Mesodermal cell (in vitro differentiated cells): ENCODE measurements at regions not wholly inside any gene's neighbourhood (a gene's known extent, or its start where the extent isn't known, plus 50 kb on each side); places are given as distances from the start of the nearest gene placed in this dataset.

Experiments
- H3K27ac ChIP-seq: 2 replicates; pipeline ENCODE4 v1.7.0; 2013; ENCODE audit warnings: mild to moderate bottlenecking, low read depth, low read length, moderate library complexity; ENCODE audit not compliant: severe bottlenecking
- H3K36me3 ChIP-seq: 2 replicates; pipeline ENCODE4 v1.7.1; 2013; ENCODE audit warnings: mild to moderate bottlenecking, low read length, moderate library complexity; ENCODE audit not compliant: control insufficient read depth, insufficient read depth
- H3K4me1 ChIP-seq: one replicate; pipeline ENCODE4 v1.7.1; 2013; ENCODE audit warnings: mild to moderate bottlenecking, low read length; ENCODE audit not compliant: insufficient read depth, control insufficient read depth, poor library complexity, severe bottlenecking
- H3K4me3 ChIP-seq: 2 replicates; pipeline ENCODE4 v1.7.0; 2013; ENCODE audit warnings: low read length, control low read depth, mild to moderate bottlenecking; ENCODE audit not compliant: insufficient read depth, poor library complexity, severe bottlenecking; ENCODE audit errors: extremely low read depth
- H3K9me3 ChIP-seq: 2 replicates; pipeline ENCODE4 v1.7.1; 2013; ENCODE audit warnings: mild to moderate bottlenecking, low read length, moderate library complexity; ENCODE audit not compliant: control insufficient read depth
- WGBS, 2 experiments: methylation state at CpG; one replicate each; pipeline ENCODE4 v1.1.5; 2013; ENCODE audit warnings: missing lambda C conversion rate in 2 of 2; ENCODE audit not compliant: insufficient coverage in 2 of 2; 5-methylcytosine and 5-hydroxymethylcytosine counted together

- WGBS, 2 experiments, result 95 to 98% methylated on average over 5 to 8 of the region's 8 CpGs
- Histone ChIP-seq H3K4me1 (no peaks in the 10 kb centered on the region), H3K27ac (no peak overlapping the region), H3K36me3 (no peaks in the 10 kb centered on the region), H3K4me3 (no peak overlapping the region), H3K9me3 (no peaks in the 10 kb centered on the region)
Observed at GRCh38 chr17:77753246-77753645, 205.3 kb upstream of the TNRC6C start.

GRCh38 chr17:77753691-77754245, 204.7 kb upstream of the TNRC6C start:
- no peak overlapping the region for H3K27ac ChIP-seq
- 89 to 97% methylated on average over 9 of the region's 12 CpGs for WGBS, 2 experiments
- H3K4me3 ChIP-seq, result no peak overlapping the region
- no peaks in the 10 kb centered on the region for H3K9me3 ChIP-seq
- H3K4me1 ChIP-seq, result no peaks in the 10 kb centered on the region
- H3K36me3 ChIP-seq, result no peaks in the 10 kb centered on the region

- Histone ChIP-seq H3K4me3 (no peak overlapping the region), H3K4me1 (no peaks in the 10 kb centered on the region), H3K27ac (no peak overlapping the region), H3K36me3 (no peaks in the 10 kb centered on the region), H3K9me3 (no peaks in the 10 kb centered on the region)
- WGBS, 2 experiments, result 79 to 95% methylated on average over 4 to 5 of the region's 5 CpGs
Observed at GRCh38 chr17:77754956-77755355, 203.5 kb upstream of the TNRC6C start.

GRCh38 chr17:77755410-77755963, 203.0 kb upstream of the TNRC6C start:
- H3K4me3 ChIP-seq, result no peak overlapping the region
- no peaks in the 10 kb centered on the region for H3K4me1 ChIP-seq
- H3K9me3 ChIP-seq, result no peaks in the 10 kb centered on the region
- 90 to 95% methylated on average over 7 to 9 of the region's 9 CpGs for WGBS, 2 experiments
- no peak overlapping the region for H3K27ac ChIP-seq
- H3K36me3 ChIP-seq, result no peaks in the 10 kb centered on the region

- 94 to 96% methylated on average over 2 to 4 of the region's 5 CpGs for WGBS, 2 experiments
Observed at GRCh38 chr17:77756028-77756427, 202.5 kb upstream of the TNRC6C start.

GRCh38 chr17:77756846-77757560, 201.5 kb upstream of the TNRC6C start:
- Histone ChIP-seq H3K27ac (no peak overlapping the region), H3K4me1 (no peaks in the 10 kb centered on the region), H3K4me3 (no peak overlapping the region), H3K9me3 (no peaks in the 10 kb centered on the region), H3K36me3 (no peaks in the 10 kb centered on the region)
- 65 to 77% methylated on average over 2 to 4 of the region's 10 CpGs for WGBS, 2 experiments

More at GRCh38 chr17:77756028-77756427, 202.5 kb upstream of the TNRC6C start:
- Histone ChIP-seq H3K4me3 (no peak overlapping the region), H3K36me3 (no peaks in the 10 kb centered on the region), H3K4me1 (no peaks in the 10 kb centered on the region), H3K27ac (no peak overlapping the region), H3K9me3 (no peaks in the 10 kb centered on the region)

- H3K36me3 ChIP-seq, result no peaks in the 10 kb centered on the region
- no peaks in the 10 kb centered on the region for H3K4me1 ChIP-seq
- H3K4me3 ChIP-seq, result no peak overlapping the region
- H3K9me3 ChIP-seq, result no peaks in the 10 kb centered on the region
- 39 to 84% methylated on average over 2 to 5 of the region's 7 CpGs for WGBS, 2 experiments
- H3K27ac ChIP-seq, result no peak overlapping the region
Observed at GRCh38 chr17:77757561-77757898, 201.0 kb upstream of the TNRC6C start.

GRCh38 chr17:77763023-77763422, 195.5 kb upstream of the TNRC6C start:
- WGBS, 2 experiments, result 40 to 100% methylated on average over 1 to 4 of the region's 6 CpGs

GRCh38 chr17:77763575-77763974, 194.9 kb upstream of the TNRC6C start:
- no peaks in the 10 kb centered on the region for H3K36me3 ChIP-seq
- H3K9me3 ChIP-seq, result no peaks in the 10 kb centered on the region
- H3K4me3 ChIP-seq, result no peak overlapping the region
- WGBS, 2 experiments, result 60 to 100% methylated on average over 1 to 2 of the region's 5 CpGs
- H3K27ac ChIP-seq, result no peak overlapping the region
- H3K4me1 ChIP-seq, result no peaks in the 10 kb centered on the region

More at GRCh38 chr17:77763023-77763422, 195.5 kb upstream of the TNRC6C start:
- Histone ChIP-seq H3K4me1 (no peaks in the 10 kb centered on the region), H3K9me3 (no peaks in the 10 kb centered on the region), H3K36me3 (no peaks in the 10 kb centered on the region), H3K27ac (no peak overlapping the region), H3K4me3 (no peak overlapping the region)

GRCh38 chr17:77765292-77765691, 193.2 kb upstream of the TNRC6C start:
- H3K27ac ChIP-seq, result no peak overlapping the region
- 75 to 90% methylated on average over 1 of the region's 1 CpG for WGBS, 2 experiments
- no peaks in the 10 kb centered on the region for H3K36me3 ChIP-seq
- no peak overlapping the region for H3K4me3 ChIP-seq
- H3K9me3 ChIP-seq, result no peaks in the 10 kb centered on the region
- H3K4me1 ChIP-seq, result peaks cover 4% of the 10 kb centered on the region

GRCh38 chr17:77767148-77767547, 191.4 kb upstream of the TNRC6C start:
- Histone ChIP-seq H3K4me1 (peaks cover 18% of the 10 kb centered on the region), H3K9me3 (no peaks in the 10 kb centered on the region), H3K4me3 (no peak overlapping the region), H3K36me3 (no peaks in the 10 kb centered on the region), H3K27ac (no peak overlapping the region)
